ENCODE measurements at regions not wholly inside any gene's neighbourhood (a gene's known extent, or its start where the extent isn't known, plus 50 kb on each side); places are given as distances from the start of the nearest gene placed in this dataset.
"Not testable (repeated sequence)": the region's sequence is repeated elsewhere in the genome, so short reads cannot be mapped to it uniquely, and the experiment has no call there.

GRCh38 chrX:99988532-99988931, 421.5 kb downstream of the PCDH19 start:
- H3K36me3 ChIP-seq (replicated peaks in 1 of 2); intact Hi-C loops (cut with DNase I); DNase-seq; H3K27ac ChIP-seq; H3K4me1 ChIP-seq (replicated peaks in 1 of 2); H3K4me3 ChIP-seq; H3K9me3 ChIP-seq (replicated peaks in 1 of 3): not testable (repeated sequence)
- WGBS, 4 donors: 50 to 89% (median 73%) methylated on average over 3 of the region's 3 CpGs
- peaks cover 11% of the 10 kb centered on the region for H3K27me3 ChIP-seq

- no peak for DNase-seq
- Histone ChIP-seq H3K36me3 (replicated peaks in 1 of 2) (no peaks in the 10 kb centered on the region), H3K27ac (no peak overlapping the region), H3K9me3 (replicated peaks in 1 of 3) (no peaks in the 10 kb centered on the region), H3K4me3 (no peak overlapping the region), H3K27me3 (no peaks in the 10 kb centered on the region), H3K4me1 (replicated peaks in 1 of 2) (no peaks in the 10 kb centered on the region)
- intact Hi-C loops (cut with DNase I): no loop called here
- TF ChIP-seq POLR2A (IDR thresholded peaks at IDR 0.05): no peak
- TF ChIP-seq CTCF (IDR thresholded peaks at IDR 0.05): no peak
- 62 to 79% (median 69%) methylated on average over 3 of the region's 3 CpGs for WGBS, 4 donors
These were observed 436.4 kb downstream of the PCDH19 start for GRCh38 chrX:99973572-99974226.

DNA sequence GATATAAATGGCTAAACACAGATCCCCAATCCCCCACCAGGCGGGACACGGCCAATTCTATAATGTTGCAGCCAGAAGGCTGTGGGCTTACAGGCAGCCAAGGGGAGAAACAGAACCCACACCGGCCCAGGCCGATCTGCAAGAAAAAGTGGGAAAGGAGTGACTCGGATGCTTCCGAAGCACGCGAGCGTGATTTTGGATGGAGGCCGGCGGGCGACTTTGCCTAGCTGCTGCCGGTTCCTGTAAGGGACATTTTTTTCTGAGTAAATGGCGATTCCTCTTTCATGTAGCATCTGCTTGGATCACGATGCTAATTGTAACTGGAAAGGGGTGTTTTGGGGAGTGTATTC, 470.2 kb downstream of the PCDH19 start:
- WGBS, 4 donors: 27 to 62% (median 41%) methylated on average over 15 of the region's 15 CpGs

GRCh38 chrX:99939206-99939882, 470.7 kb downstream of the PCDH19 start:
- H3K27ac ChIP-seq; H3K9me3 ChIP-seq (replicated peaks in 1 of 3); H3K36me3 ChIP-seq (replicated peaks in 1 of 2); H3K4me3 ChIP-seq; intact Hi-C loops (cut with DNase I); H3K4me1 ChIP-seq (replicated peaks in 1 of 2); DNase-seq: not testable (repeated sequence)
- peaks cover 16% of the 10 kb centered on the region for H3K27me3 ChIP-seq
- 32 to 70% (median 54%) methylated on average over 6 to 29 of the region's 29 CpGs for WGBS, 4 donors

More for the DNA sequence above, 470.2 kb downstream of the PCDH19 start:
- no peak overlapping the region for H3K4me3 ChIP-seq
- no peaks in the 10 kb centered on the region for H3K4me1 ChIP-seq (replicated peaks in 1 of 2)
- no peak overlapping the region for H3K27ac ChIP-seq
- peaks cover 16% of the 10 kb centered on the region for H3K27me3 ChIP-seq
- no peak for DNase-seq
- intact Hi-C loops (cut with DNase I): no loop called here
- H3K9me3 ChIP-seq (replicated peaks in 1 of 3): no peaks in the 10 kb centered on the region
- no peaks in the 10 kb centered on the region for H3K36me3 ChIP-seq (replicated peaks in 1 of 2)
- TF ChIP-seq POLR2A (IDR thresholded peaks at IDR 0.05): no peak
- TF ChIP-seq CTCF (IDR thresholded peaks at IDR 0.05): no peak

DNA sequence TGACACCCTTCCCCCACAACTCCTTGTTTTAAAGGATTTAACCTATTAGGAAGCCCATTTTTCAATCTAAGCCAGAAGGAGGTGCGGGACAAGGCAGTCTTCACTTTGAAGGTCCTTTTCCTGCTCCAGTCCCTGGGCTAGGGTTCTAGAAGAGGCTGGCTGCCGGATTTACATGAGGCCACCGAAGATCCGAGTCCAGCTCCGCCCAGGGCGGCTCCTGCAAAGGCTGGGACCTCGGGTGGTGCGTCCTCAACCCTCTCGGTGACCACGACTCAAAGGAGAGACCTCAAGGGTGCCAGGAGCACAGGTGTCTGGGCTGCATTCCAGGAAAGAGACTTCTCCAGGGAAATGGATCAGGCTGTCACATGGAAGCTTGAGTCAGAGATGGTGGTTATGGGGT, 471.6 kb downstream of the PCDH19 start:
- no peak overlapping the region for H3K27ac ChIP-seq
- no peaks in the 10 kb centered on the region for H3K9me3 ChIP-seq (replicated peaks in 1 of 3)
- no peaks in the 10 kb centered on the region for H3K4me1 ChIP-seq (replicated peaks in 1 of 2)
- intact Hi-C loops (cut with DNase I): no loop called here
- no peak for DNase-seq
- no peak overlapping the region for H3K4me3 ChIP-seq
- H3K36me3 ChIP-seq (replicated peaks in 1 of 2): no peaks in the 10 kb centered on the region
- 65 to 83% (median 81%) methylated on average over 1 to 10 of the region's 10 CpGs for WGBS, 4 donors
- peaks cover 16% of the 10 kb centered on the region for H3K27me3 ChIP-seq
- no peak for TF ChIP-seq CTCF (IDR thresholded peaks at IDR 0.05)
- TF ChIP-seq POLR2A (IDR thresholded peaks at IDR 0.05): no peak

Data from adrenal gland (tissue), 9 donors.